ENCODE measurements at regions not wholly inside any gene's neighbourhood (a gene's known extent, or its start where the extent isn't known, plus 50 kb on each side); places are given as distances from the start of the nearest gene placed in this dataset.

GRCh38 chr1:72678683-72679082 is 396.3 kb upstream of the NEGR1 start:
- Mint-ChIP-seq H3K9me3 (no peaks in the 10 kb centered on the region), H3K27me3 (ENCODE audit: low read depth) (no peaks in the 10 kb centered on the region), H3K36me3 (ENCODE audit: low read depth) (no peaks in the 10 kb centered on the region), H3K4me1 (ENCODE audit: low read depth) (no peaks in the 10 kb centered on the region), H3K4me3 (no peak overlapping the region), H3K27ac (no peak overlapping the region)
- DNase-seq (ENCODE audit: low spot score) = no peak

DNA sequence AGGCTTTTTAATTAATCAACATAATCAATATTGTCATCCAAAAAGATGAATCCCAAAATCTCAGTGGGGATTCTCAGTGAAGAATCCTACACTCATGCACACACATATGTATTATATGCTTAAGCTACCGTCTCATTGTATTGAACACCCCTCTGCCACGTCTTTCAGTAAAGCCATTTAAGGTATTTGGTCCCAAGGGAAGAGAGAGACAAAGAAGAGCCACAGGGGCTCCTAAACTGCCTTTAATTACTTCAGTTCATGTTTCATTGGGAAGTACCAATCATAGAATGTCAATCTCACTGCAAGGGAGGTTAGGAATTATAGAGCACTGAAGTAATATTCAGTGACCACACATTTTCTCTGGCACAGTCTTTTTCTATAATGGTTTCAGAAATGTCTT is 388.6 kb upstream of the NEGR1 start:
- Mint-ChIP-seq H3K9me3 (no peaks in the 10 kb centered on the region), H3K27ac (no peak overlapping the region), H3K27me3 (ENCODE audit: low read depth) (no peaks in the 10 kb centered on the region)

DNA sequence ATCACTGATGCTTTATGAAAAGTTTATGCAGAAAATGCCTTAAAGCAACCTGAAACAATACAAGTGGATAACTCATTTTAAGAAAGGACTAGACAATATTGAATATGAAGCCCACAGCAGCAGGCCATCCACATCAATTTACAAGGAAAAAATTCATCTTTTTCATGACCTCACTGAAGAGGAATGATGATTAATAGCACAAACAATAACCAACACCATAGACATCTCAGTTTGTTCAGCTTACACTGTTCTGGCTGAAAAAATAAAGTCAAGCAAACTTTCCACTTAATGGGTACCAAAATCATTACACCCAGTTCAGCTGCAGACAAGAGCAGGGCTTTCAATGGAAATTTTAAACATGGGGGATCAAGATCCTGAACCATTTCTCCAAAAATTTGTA is 380.6 kb upstream of the NEGR1 start:
- Mint-ChIP-seq H3K4me1 (ENCODE audit: low read depth) (no peaks in the 10 kb centered on the region), H3K36me3 (ENCODE audit: low read depth) (no peaks in the 10 kb centered on the region), H3K27ac (no peak overlapping the region), H3K27me3 (ENCODE audit: low read depth) (no peaks in the 10 kb centered on the region), H3K9me3 (no peaks in the 10 kb centered on the region), H3K4me3 (no peak overlapping the region)
- DNase-seq (ENCODE audit: low spot score) = no peak

More for the DNA sequence above, 388.6 kb upstream of the NEGR1 start:
- no peaks in the 10 kb centered on the region for H3K36me3 Mint-ChIP-seq (ENCODE audit: low read depth)
- H3K4me3 Mint-ChIP-seq = no peak overlapping the region
- DNase-seq (ENCODE audit: low spot score) = no peak
- no peaks in the 10 kb centered on the region for H3K4me1 Mint-ChIP-seq (ENCODE audit: low read depth)

GRCh38 chr1:72650843-72651435 is 368.6 kb upstream of the NEGR1 start:
- Mint-ChIP-seq H3K36me3 (ENCODE audit: low read depth) (no peaks in the 10 kb centered on the region), H3K27ac (no peak overlapping the region), H3K27me3 (ENCODE audit: low read depth) (no peaks in the 10 kb centered on the region), H3K4me1 (ENCODE audit: low read depth) (no peaks in the 10 kb centered on the region), H3K4me3 (no peak overlapping the region), H3K9me3 (no peaks in the 10 kb centered on the region)
- no peak for DNase-seq (ENCODE audit: low spot score)

- no peaks in the 10 kb centered on the region for H3K27me3 Mint-ChIP-seq (ENCODE audit: low read depth)
- DNase-seq (ENCODE audit: low spot score) = no peak
- H3K36me3 Mint-ChIP-seq (ENCODE audit: low read depth) = no peaks in the 10 kb centered on the region
- no peaks in the 10 kb centered on the region for H3K4me1 Mint-ChIP-seq (ENCODE audit: low read depth)
- H3K27ac Mint-ChIP-seq = no peak overlapping the region
- H3K9me3 Mint-ChIP-seq = no peaks in the 10 kb centered on the region
- no peak overlapping the region for H3K4me3 Mint-ChIP-seq
Observed at GRCh38 chr1:72649991-72650390, 367.7 kb upstream of the NEGR1 start.

DNA sequence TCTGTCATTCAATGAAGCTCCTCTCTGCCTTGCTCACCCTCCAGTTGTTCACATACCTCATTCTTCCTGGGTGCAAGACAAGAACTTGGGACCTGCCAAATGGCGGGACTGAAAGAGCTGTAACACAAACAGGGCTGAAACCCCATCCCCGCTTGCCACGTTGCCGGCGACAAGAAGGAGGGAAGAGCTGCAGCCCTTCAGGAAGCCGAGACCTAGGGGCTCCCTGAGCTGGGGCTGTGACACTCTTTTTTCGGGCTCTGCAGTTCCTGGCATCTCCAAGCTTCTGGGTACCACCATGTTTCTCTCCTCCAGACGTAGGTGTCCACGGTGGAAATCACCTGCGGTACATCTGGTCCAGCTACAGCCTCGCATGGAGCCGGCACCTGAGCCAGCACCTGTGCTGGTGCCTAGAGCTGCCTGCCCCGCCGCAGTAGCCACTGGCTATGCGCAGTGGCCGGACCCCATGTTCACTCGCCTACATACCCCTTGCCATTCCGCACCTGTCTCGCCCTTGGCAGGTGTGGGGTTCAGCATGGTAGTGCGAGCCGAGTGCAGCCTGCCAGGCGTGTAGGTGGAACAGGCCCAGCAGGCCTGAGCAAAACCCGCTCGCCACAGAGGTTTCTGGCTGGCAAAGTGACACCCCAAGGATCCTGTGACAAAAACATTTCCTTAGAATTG is 367.0 kb upstream of the NEGR1 start:
- H3K27ac Mint-ChIP-seq = no peak overlapping the region
- no peak for DNase-seq (ENCODE audit: low spot score)
- no peaks in the 10 kb centered on the region for H3K9me3 Mint-ChIP-seq
- H3K4me3 Mint-ChIP-seq = no peak overlapping the region
- H3K4me1 Mint-ChIP-seq (ENCODE audit: low read depth) = no peaks in the 10 kb centered on the region
- H3K27me3 Mint-ChIP-seq (ENCODE audit: low read depth) = no peaks in the 10 kb centered on the region
- H3K36me3 Mint-ChIP-seq (ENCODE audit: low read depth) = no peaks in the 10 kb centered on the region

DNA sequence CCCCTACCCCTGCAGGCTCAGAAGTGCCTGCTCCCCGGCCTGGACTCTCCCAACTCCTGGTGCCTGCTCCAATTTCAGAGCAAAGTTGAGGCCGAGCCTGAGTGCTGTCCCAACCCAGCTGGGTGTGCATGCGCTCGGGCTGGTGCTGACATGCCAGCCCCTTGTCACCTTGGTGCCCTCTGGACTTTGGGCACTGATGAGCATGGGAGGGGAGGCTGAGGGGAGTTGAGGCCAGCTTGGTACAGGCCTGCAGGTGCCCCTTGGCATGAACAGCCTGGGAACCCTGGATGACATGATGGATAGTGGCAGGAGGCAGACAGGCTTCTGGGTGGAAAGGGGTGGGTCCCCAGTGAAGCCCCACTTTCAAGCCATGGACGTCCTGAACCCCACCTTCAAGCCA is 366.1 kb upstream of the NEGR1 start:
- Mint-ChIP-seq H3K27ac (no peak overlapping the region), H3K36me3 (ENCODE audit: low read depth) (no peaks in the 10 kb centered on the region), H3K4me3 (no peak overlapping the region), H3K4me1 (ENCODE audit: low read depth) (no peaks in the 10 kb centered on the region), H3K27me3 (ENCODE audit: low read depth) (no peaks in the 10 kb centered on the region), H3K9me3 (no peaks in the 10 kb centered on the region)
- DNase-seq (ENCODE audit: low spot score) = no peak

DNA sequence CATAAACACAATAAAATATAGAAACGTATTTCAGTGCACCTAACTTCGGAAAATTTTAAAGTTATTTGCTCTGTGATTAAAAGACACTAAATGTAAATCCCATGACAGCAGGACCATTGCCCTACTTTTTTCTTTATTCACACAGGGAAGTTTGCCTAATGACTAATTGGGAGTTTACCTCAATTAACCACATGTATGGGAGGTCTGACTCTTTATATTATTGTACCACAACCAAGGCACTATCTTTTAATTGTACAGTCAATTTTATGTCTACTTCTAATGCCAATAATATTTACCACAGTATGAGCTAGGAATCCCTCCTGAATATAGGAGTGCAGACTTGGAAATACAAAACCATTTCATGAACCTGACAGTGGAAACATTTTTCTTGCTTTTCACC is 360.8 kb upstream of the NEGR1 start:
- Mint-ChIP-seq H3K4me3 (no peak overlapping the region), H3K36me3 (ENCODE audit: low read depth) (no peaks in the 10 kb centered on the region), H3K4me1 (ENCODE audit: low read depth) (no peaks in the 10 kb centered on the region), H3K27me3 (ENCODE audit: low read depth) (no peaks in the 10 kb centered on the region), H3K27ac (no peak overlapping the region), H3K9me3 (no peaks in the 10 kb centered on the region)
- no peak for DNase-seq (ENCODE audit: low spot score)

GRCh38 chr1:72637593-72637992 is 355.3 kb upstream of the NEGR1 start:
- Mint-ChIP-seq H3K9me3 (no peaks in the 10 kb centered on the region), H3K27me3 (ENCODE audit: low read depth) (no peaks in the 10 kb centered on the region), H3K4me3 (no peak overlapping the region), H3K4me1 (ENCODE audit: low read depth) (no peaks in the 10 kb centered on the region), H3K27ac (no peak overlapping the region), H3K36me3 (ENCODE audit: low read depth) (no peaks in the 10 kb centered on the region)
- DNase-seq (ENCODE audit: low spot score) = no peak

DNA sequence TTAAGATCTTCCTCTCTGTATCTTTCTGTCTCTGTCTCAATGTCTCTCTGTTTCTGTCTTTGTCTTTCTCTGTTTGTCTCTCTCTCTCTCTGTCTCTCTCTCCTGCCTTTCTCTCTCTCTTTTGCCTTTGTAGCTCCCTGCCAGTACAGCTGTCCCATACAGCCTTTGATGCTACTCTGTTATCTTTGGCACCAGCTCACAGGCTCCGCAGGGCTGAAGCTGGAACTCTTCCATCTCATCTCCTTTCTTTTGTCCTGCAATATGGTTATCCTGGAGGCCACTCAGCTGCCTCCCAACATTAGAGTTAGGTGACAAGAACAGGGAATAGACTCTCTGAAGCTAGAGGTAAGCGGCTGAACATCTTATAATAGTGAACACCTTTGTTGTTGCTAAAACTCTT is 354.3 kb upstream of the NEGR1 start:
- Mint-ChIP-seq H3K4me1 (ENCODE audit: low read depth) (no peaks in the 10 kb centered on the region), H3K27me3 (ENCODE audit: low read depth) (no peaks in the 10 kb centered on the region), H3K36me3 (ENCODE audit: low read depth) (no peaks in the 10 kb centered on the region), H3K27ac (no peak overlapping the region), H3K9me3 (no peaks in the 10 kb centered on the region), H3K4me3 (no peak overlapping the region)
- no peak for DNase-seq (ENCODE audit: low spot score)

GRCh38 chr1:72635719-72636118 is 353.4 kb upstream of the NEGR1 start:
- Mint-ChIP-seq H3K36me3 (ENCODE audit: low read depth) (no peaks in the 10 kb centered on the region), H3K27ac (no peak overlapping the region), H3K27me3 (ENCODE audit: low read depth) (no peaks in the 10 kb centered on the region), H3K9me3 (no peaks in the 10 kb centered on the region), H3K4me1 (ENCODE audit: low read depth) (no peaks in the 10 kb centered on the region), H3K4me3 (no peak overlapping the region)
- DNase-seq (ENCODE audit: low spot score) = no peak

- H3K4me3 Mint-ChIP-seq = no peak overlapping the region
- DNase-seq (ENCODE audit: low spot score) = no peak
- H3K27me3 Mint-ChIP-seq (ENCODE audit: low read depth) = no peaks in the 10 kb centered on the region
- H3K4me1 Mint-ChIP-seq (ENCODE audit: low read depth) = no peaks in the 10 kb centered on the region
- no peak overlapping the region for H3K27ac Mint-ChIP-seq
- no peaks in the 10 kb centered on the region for H3K36me3 Mint-ChIP-seq (ENCODE audit: low read depth)
- no peaks in the 10 kb centered on the region for H3K9me3 Mint-ChIP-seq
Observed at GRCh38 chr1:72634946-72635345, 352.6 kb upstream of the NEGR1 start.

- H3K36me3 Mint-ChIP-seq (ENCODE audit: low read depth) = no peaks in the 10 kb centered on the region
- H3K9me3 Mint-ChIP-seq = no peaks in the 10 kb centered on the region
- no peak overlapping the region for H3K27ac Mint-ChIP-seq
- no peak overlapping the region for H3K4me3 Mint-ChIP-seq
- H3K4me1 Mint-ChIP-seq (ENCODE audit: low read depth) = no peaks in the 10 kb centered on the region
- H3K27me3 Mint-ChIP-seq (ENCODE audit: low read depth) = no peaks in the 10 kb centered on the region
- DNase-seq (ENCODE audit: low spot score) = no peak
Observed at GRCh38 chr1:72631449-72631848, 349.1 kb upstream of the NEGR1 start.

- Mint-ChIP-seq H3K27ac (no peak overlapping the region), H3K27me3 (ENCODE audit: low read depth) (no peaks in the 10 kb centered on the region), H3K4me3 (peak overlapping the region; percentile 30), H3K9me3 (no peaks in the 10 kb centered on the region), H3K4me1 (ENCODE audit: low read depth) (no peaks in the 10 kb centered on the region), H3K36me3 (ENCODE audit: low read depth) (no peaks in the 10 kb centered on the region)
- no peak for DNase-seq (ENCODE audit: low spot score)
Observed at GRCh38 chr1:72623299-72623708, 341.0 kb upstream of the NEGR1 start.

- no peaks in the 10 kb centered on the region for H3K36me3 Mint-ChIP-seq (ENCODE audit: low read depth)
- H3K27ac Mint-ChIP-seq = no peak overlapping the region
- no peaks in the 10 kb centered on the region for H3K27me3 Mint-ChIP-seq (ENCODE audit: low read depth)
- no peaks in the 10 kb centered on the region for H3K4me1 Mint-ChIP-seq (ENCODE audit: low read depth)
- no peaks in the 10 kb centered on the region for H3K9me3 Mint-ChIP-seq
- DNase-seq (ENCODE audit: low spot score) = no peak
- no peak overlapping the region for H3K4me3 Mint-ChIP-seq
Observed at GRCh38 chr1:72620453-72620852, 338.1 kb upstream of the NEGR1 start.

All from T-helper 2 cell treated with Interferon-gamma antibody and Interleukin-4, amounts not matched to agents 5 μg/mL and 100 μg/mL, for 36 hours (primary cell).